ENCODE measurements at regions not wholly inside any gene's neighbourhood (a gene's known extent, or its start where the extent isn't known, plus 50 kb on each side); places are given as distances from the start of the nearest gene placed in this dataset.
"Not testable (repeated sequence)": the region's sequence is repeated elsewhere in the genome, so short reads cannot be mapped to it uniquely, and the experiment has no call there.

DNA sequence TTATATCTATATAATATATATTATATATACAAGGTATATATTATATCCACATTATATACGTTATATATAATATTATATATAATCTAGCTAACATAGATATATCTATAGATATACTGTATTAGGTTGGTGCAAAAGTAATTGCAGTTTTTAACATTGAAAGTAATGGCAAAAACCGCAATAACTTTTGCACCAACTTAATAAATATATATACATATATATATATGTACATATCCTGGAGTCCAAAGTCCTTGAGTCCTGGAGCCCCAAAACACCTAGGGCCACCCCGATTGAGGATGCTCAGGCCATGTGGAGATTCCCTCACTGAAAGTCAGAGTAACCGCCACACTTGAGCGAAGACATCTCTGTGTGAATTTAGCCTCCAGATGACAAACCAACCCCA is 408.2 kb upstream of the AUTS2 start:
- no peak for DNase-seq (ENCODE audit: low spot score)

DNA sequence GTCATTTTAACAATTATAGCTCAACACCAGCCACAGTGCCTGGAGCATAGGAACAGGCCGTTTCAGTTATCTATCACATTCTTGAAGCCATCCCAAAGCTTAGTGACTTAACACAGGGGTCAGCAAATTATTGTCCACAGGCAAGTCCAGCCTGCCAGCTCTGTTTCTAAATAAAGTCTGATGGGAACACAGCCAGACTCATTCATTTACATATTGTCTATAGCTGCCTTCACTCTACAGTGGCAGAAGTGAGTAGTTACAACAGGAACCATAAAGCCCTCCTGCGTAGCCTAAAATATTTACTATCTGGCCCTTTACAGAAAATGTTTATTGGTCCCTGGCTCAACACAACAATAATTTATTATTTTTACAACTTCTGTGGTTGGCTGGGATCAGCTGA is 407.5 kb upstream of the AUTS2 start:
- no peak for DNase-seq (ENCODE audit: low spot score)

DNA sequence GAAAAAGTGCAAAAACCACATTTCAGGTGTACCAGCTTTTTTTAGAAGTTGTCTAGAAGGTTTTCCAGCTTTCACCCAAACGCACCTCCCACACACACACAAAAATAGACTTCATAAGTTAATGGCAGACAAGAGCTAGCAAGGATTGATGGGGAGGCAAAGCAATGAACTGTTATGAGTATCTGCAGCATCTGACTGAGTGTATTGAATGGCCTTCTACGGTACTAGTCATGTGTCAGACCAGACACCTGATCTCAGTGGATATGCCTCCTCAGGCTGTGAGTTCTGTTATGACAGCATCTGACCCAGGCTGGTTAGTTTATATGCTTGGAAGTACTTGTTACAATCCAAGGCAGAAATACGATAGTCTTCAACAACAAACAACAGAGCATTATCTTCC is 406.1 kb upstream of the AUTS2 start:
- no peak for DNase-seq (ENCODE audit: low spot score)

DNA sequence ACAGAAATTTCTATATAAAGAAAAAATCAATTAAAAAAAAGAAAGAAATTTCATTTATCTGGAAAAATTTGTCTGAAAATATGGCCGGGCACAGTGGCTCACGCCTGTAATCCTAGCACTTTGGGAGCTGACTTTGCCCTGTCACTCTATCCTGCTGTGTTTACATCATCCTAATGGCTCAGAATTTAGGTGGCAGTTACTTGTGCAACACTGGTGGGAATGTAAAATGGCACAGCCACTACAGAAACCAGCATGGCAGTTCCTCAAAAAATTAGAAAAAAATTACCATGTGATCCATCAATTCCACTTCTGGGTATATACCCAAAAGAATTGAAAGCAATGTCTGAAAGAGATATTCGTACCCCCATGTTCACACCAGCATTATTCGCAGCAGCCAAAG is 405.2 kb upstream of the AUTS2 start:
- no peak for DNase-seq (ENCODE audit: low spot score)

DNA sequence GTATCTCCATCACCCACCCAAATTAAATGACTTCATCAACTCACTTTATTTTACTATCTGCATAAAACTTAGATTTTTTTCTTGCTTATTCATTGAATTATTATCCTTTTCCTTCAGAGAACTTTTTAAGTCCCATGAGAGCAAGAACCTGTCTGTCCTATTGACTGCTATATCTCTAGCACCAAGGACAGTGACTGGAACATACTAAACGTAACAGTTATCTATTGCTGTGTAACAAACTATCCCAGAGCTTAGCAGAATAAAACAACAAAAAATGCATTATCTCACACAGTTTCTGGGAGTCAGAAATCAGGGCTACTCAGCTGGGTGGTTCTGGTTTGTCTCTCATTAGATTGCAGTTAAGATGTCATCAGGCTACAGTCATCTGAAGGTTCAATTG is 401.7 kb upstream of the AUTS2 start:
- DNase-seq (ENCODE audit: low spot score) = no peak

DNA sequence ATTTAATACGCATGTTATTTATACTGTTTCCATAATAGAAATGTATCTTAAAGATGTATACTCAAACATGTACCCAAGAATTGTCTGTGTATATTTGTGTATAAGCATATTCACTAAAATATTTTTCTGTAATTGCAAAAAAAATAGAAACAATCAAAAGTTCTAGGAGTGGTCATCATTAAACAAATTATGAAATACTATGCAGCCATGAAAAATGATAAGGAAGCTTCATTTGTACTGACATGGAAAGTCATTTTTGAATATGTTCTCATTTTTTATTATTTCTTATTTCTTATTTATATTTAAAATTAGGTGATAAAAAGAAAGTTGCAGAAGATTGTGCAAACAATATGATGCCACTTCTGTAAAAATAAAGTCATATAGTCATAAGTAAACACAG is 400.0 kb upstream of the AUTS2 start:
- no peak for DNase-seq (ENCODE audit: low spot score)

DNA sequence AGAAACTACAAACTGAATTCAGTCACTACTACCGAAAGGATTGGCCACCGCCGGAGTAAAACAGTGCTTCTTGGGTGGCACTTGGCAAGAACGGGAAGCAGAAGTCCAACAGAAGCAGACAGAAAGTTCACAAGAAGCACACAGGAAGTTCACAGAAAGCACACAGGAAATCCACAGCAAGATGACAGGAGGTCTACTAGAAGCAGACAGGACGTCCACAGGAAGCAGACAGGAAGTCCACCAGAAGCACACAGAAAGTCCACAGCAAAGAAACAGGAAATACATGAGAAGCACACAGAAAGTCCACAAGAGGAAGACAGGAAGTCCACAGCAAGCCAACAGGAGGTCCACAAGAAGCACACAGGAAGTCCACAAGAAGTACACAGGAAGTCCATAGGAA is 399.2 kb upstream of the AUTS2 start:
- DNase-seq (ENCODE audit: low spot score) = no peak

DNA sequence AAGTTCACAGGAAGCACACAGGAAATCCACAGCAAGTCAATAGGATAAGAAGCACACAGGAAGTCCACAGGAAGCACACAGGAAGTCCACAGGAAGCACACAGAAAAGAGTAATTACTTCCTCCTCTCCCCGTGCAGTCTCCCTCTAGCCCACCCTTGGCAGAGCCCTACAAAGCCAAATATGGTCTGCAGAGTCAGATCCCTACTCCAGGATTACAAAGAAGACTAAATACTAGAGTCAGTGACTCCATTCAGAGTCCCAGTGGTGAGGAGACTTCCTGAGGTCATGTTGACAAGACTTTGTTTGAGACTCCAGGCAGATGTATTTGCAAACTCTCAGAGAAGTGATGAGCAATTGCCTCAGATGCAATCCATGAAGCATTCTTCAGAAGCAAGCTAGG is 398.6 kb upstream of the AUTS2 start:
- DNase-seq (ENCODE audit: low spot score) = no peak

DNA sequence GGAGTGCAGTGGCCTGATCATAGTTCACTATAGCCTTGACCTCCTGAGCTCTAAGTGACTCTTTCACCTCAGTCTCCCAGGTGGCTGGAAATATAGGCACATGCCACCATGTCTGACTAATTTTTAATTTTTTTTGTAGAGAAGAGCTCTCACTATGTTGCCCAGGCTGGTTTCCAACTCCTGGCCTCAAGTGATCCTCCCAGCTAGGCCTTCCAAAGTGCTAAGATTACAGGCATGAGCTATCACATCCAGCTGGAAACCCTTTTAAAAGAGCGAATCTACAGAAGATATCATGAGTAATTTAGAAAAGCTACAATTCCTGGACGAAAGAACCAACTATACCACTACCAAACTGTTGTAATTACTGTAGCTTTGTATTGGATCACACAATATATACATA is 394.4 kb upstream of the AUTS2 start:
- no peak for DNase-seq (ENCODE audit: low spot score)

DNA sequence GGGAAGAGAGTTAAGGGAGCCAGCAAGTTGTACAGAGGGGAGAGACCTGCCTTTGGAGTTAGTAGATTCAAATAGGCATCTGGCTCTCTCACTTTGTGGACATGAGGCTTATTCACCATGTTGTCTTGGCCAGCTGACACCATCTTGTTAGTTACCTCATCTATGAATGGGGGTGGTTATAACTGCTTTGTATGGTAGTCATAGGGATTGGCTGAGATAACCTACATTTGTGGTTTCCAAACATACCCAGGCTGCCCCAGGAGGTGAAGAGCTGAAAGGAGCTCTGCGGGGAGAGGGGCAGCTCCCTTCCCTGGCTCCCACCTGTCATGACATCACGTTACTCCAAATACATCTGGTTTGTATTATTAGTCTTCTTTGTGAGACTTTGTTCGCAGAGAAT is 393.3 kb upstream of the AUTS2 start:
- DNase-seq (ENCODE audit: low spot score) = no peak

DNA sequence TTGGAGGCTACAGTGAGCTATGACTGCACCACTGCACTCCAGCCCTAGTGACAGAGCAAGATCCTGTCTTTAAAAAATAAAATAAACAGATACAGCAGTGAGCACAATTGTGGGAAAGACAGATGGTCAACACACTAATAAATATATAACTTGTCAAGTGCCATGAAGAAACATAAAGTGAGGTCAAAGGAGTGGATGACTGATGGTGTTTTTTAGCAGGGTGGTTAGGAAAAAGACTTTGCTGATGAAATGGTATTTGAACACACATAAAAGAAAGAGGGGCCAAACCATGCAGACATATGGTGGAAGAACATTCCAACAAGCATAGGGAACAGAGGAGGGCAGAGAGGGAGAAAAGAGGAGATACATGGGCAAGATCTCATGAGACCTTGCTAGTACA is 392.7 kb upstream of the AUTS2 start:
- no peak for DNase-seq (ENCODE audit: low spot score)

DNA sequence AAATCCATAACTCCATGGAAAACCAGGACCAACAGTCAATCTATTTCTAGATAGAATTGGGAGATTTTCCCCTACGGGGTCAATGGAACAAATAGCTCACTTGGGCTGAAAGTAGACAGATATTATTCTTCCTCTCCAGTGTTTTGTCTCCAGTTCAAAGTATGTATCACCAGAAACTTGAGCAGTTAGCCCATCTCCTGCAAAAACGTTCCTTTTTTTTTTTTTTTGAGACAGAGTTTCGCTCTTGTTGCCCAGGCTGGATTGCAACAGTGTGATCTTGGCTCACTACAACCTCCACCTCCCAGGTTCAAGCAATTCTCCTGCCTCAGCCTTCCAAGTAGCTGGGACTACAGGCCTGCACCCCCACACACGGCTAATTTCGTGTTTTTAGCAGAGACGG is 390.0 kb upstream of the AUTS2 start:
- no peak for DNase-seq (ENCODE audit: low spot score)

DNA sequence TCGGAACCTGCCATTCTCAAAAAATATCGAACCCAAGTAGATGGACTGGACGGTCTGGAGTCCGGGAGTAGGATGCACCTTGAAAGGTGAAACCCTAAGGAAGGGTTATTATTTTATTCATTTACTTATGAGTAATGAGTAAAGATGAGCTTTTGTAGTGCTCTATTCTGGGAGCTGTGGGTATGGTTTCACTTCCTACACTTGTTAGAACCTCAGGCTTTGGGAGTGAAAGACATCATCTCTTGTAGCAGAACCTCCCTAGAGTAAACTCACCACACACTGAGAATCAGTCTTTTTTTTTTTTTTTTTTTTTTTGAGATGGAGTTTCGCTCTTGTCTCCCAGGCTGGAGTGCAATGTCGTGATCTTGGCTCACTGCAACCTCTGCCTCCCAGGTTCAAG is 389.4 kb upstream of the AUTS2 start:
- DNase-seq (ENCODE audit: low spot score) = no peak

DNA sequence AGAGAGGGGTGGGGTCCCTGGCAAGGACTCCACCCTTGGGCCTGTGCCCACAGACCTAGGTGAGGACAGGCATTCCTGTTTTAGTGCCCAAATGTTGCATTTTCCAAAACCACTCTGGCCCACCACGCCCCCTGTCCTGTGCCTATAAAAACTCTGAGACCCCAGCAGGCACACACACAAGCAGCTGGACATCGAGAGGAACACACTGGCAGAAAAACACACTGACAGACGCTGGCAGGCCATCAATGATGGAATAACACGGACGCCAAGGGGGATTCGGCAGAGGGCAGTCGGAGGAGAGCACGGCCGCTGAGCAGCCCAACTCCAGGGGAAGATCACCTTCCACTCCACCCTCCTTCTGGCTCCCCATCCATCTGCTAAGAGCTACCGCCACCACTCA is 386.9 kb upstream of the AUTS2 start:
- DNase-seq (ENCODE audit: low spot score) = no peak

DNA sequence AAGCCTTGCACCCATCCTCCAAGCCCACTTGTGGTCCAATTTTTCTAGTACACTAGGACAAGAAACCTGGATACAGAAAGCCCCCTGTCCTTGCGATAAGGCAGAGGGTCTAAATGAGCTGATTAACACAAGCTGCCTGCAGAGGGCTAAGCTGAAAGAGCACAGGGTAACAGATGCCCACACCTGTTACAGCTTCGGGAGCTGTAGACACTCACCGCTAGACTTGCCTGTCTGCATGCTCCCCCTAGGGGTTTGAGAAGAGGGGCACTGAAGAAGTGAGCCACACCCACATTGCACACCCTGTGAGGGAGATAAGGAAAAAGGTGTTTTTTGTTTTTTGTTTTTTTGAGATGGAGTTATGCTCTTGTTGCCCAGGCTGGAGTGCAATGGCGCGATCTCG is 386.5 kb upstream of the AUTS2 start:
- no peak for DNase-seq (ENCODE audit: low spot score)

DNA sequence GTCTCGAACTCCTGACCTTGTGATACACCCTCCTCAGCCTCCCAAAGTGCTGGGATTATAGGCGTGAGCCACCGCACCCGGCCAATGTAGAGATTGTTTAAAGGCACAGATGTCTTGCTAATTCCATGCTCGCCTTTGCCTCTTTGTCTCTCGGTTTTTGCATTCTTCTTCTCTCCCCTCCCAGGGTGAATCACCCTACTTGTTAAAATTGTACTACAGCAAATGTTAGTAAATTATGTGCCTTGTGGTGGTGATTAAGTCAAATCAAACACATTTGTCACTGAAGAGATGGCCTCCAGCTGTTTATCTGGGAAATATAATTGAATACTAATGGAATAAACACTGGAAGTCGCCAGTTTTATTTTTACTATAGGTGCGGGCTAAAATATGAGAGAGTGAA is 384.4 kb upstream of the AUTS2 start:
- no peak for DNase-seq (ENCODE audit: low spot score)

DNA sequence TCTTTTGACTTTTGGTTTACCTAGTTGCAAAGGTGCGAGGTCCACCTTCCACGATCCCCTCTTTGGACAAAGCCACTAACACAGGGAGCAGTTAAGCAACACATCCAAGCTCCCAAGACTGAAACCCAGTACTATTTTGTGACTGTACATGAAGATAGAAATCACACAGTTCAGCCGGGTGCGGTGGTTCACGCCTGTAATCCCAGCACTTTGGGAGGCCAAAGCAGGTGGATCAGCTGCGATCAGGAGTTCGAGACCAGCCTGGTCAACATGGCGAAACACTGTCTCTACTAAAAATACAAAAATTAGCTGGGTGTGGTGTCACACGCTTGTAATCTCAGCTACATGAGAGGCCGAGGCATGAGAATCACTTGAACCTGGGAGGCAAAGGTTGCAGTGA is 382.8 kb upstream of the AUTS2 start:
- not testable (repeated sequence) for DNase-seq (ENCODE audit: low spot score)

DNA sequence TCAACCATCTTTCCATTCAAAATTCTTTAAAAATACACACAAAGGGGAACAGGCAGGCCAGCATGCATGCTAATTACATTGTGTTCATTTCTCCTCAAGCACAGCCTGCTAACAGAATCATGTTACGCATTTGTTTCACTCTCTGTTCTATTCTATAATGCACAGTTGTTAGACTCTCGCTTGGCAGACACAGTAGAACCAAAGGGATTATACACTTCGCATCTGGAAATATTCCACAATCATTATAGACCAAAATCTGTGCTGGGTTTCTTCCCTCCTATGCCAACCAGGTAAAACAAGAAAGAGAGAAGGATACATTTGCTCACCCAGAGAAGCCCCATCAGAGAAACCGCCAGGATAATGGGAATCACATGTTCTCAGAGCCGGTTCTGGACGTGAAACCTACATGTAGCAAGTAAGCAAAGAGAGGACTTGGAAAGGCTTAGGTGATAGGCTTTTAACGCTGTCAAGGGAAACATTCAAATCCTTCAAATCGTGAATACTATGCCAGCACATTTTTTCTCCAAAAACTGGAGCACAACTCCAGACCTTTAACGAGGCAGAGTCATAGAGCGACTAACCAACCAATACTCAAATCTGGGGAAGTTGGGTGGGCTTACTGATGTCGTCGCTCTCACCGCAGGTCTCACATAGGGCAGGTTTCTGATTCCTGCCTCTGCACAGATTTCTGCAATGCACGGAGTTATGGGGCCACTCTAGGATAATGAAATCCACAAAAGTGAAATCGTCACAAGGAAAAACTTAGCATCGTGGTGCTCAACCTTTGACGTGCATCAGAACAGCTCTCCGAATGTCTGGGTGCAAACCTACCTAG is 380.5 kb upstream of the AUTS2 start:
- DNase-seq (ENCODE audit: low spot score) = no peak

DNA sequence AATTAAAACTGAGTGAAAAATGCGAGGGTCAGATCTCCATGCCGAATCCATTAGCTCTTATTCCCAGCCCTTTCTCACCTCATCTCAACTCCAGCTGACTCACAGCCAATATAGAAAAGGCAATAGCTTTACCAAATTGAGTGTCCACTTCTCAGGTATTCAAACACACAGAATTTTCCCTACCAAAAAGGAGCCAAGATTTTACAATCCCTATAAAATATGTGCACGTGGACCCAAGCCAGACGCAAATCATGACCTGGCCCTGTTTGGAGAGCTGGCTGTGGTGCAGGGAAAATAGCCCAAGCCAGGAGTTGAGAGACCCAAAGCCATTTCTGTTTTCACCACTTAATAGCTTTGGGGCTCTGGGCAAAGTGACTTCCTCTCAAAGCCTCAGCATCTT is 379.7 kb upstream of the AUTS2 start:
- no peak for DNase-seq (ENCODE audit: low spot score)

DNA sequence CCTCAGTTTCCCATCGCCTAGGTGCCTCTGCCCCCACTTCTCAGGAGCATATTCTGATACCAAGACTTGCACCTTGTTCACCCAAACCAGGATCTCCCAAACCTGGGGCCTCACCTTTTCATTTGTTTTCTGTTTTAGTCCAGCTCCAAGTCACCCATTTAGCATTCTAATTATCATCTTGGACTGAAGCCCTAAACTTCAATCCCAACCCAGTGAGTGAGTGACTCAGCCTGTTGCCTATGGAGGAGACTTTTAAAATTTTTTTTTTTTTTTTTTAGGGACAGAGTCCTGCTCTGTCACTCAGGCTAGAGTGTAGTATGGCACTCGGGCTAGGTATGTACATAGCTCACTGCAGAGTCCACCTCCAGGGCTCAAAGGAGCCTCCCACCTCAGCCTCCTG is 378.9 kb upstream of the AUTS2 start:
- DNase-seq (ENCODE audit: low spot score) = no peak

DNA sequence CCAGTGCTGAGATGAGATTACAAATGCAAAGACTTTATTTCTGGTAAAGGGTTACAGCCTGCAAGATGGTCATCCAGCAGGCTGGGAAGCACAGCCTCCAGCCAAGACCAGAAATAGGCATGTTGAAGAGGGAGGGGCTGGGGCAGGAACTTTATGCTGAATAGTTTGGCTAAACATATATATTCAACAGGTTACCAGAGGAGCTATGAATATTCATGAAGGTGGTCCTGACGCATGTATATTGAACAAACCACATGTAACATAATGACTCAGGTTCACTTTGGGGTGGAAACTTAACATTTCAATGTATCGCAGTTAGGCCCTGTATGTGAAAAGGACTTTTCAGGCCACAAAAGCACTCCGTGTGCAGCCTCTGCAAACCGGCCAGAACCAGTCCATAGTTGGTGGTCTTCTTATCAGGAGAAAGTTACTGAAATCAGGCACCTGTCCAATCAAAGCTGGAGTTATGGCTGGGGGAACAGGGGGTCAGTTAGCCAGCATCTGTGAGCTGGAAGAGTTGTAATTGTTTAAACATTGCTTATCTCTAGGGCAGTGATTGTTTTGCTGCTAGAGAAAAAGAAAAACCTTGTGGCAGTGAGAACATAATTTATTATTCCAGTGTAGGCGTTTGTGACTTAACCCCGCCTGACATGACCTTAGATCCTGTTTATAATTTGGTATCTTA is 372.9 kb upstream of the AUTS2 start:
- no peak for DNase-seq (ENCODE audit: low spot score)

DNA sequence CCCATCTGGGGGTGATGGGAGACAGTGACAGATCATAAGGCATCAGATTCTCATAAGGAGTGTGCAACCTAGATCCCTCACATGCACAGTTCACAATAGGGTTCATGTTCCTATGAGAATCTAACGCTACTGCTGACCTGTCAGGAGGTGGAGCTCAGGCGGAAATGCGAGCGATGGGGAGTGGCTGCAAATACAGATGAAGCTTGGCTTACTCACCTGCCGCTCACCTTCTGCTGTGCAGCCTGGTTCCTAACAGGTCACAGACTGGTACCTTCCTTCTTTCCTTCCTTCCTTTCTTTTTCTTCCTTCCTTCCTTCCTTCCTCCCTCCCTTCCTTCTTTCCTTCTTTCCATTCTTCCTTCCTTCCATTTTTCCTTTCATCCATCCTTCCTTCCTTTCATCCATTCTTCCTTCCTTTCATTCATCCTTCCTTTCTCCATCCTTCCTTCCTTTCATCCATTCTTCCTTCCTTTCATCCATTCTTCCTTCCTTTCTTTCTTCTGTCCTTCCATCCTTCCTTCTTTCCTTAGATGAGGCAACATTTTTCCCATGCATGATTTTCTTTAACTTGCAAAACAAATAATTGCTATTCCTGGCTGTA is 370.0 kb upstream of the AUTS2 start:
- no peak for DNase-seq (ENCODE audit: low spot score)

Measured in kidney tubule cell (primary cell).